Tibial artery (tissue), 4 donors: ENCODE measurements at regions not wholly inside any gene's neighbourhood (a gene's known extent, or its start where the extent isn't known, plus 50 kb on each side); places are given as distances from the start of the nearest gene placed in this dataset.

Experiments used
- DNase-seq, 2 donors: peaks; one replicate each; pipeline ENCODE4 v3.0.0-alpha.2; 2019
- H3K27ac ChIP-seq, 2 donors: fragments of 200-600 bp; sonication (generic) in 1 of 2; 1 replicate in 1 of 2; 2 replicates in 1 of 2; pipeline ENCODE4 v1.5.1; 2018 to 2019; ENCODE audit warnings: mild to moderate bottlenecking in 1 of 2
- H3K27me3 ChIP-seq, 2 donors: fragments of 200-600 bp; sonication (generic) in 1 of 2; one replicate each; pipeline versions ENCODE4 v1.5.1 to v1.6.0; 2016 to 2019
- H3K36me3 ChIP-seq, 3 donors: fragments of 200-600 bp; sonication (generic) in 2 of 3; one replicate each; pipeline ENCODE4 v1.5.1; 2016 to 2019; ENCODE audit warnings: mild to moderate bottlenecking in 2 of 3
- H3K4me1 ChIP-seq, 4 donors: fragments of 200-600 bp; sonication (generic) in 2 of 4; 1 replicate in 3 of 4; 2 replicates in 1 of 4; pipeline ENCODE4 v1.5.1; 2016 to 2019
- H3K4me3 ChIP-seq, 2 donors: fragments of 200-600 bp; sonication (generic) in 1 of 2; 1 replicate in 1 of 2; 2 replicates in 1 of 2; pipeline ENCODE4 v1.5.1; 2018 to 2019; ENCODE audit warnings: mild to moderate bottlenecking in 2 of 2
- H3K9me3 ChIP-seq, 3 donors: fragments of 200-600 bp; sonication (generic) in 1 of 3; one replicate each; pipeline ENCODE4 v1.5.1; 2016 to 2019
- intact Hi-C: fragments of 100-400 bp; cut with DNase I; formaldehyde crosslinking; loops from one replicate; pipeline ENCODE4 v1.15.0; 2023; ENCODE audit warnings: low total_unique reads
- TF ChIP-seq, protein P1 (sequence below), 2 experiments: fragments of 200-600 bp in 1 of 2; fragments of 450-650 bp in 1 of 2; IDR thresholded peaks; one replicate each; pipeline ENCODE4 v1.5.1; 2017 to 2019; ENCODE audit warnings: antibody characterized with exemption in 2 of 2, mild to moderate bottlenecking in 1 of 2, moderate library complexity in 1 of 2

DNA sequence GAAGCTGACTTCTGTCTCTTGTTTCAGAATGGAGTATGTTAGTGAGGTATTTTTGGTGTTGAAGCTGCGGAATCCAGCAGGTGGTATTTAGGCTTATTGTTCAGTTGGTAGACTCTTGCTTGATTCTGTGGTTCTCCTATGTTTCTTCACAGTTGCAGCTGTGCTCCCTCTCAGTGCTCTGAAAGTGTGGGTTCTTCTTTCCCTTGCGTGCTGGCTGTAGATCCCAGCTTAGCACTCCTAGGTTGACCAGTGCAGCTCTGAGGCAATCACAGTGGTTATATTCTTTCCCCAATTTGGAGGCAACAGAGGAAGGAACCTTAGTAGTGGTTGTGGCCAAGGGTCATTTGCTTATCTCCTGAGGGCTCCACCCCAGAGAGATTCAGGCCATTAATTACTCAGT lies 269.2 kb upstream of the NRIP1 start:
- DNase-seq = no peak
- TF ChIP-seq, protein P1, sequence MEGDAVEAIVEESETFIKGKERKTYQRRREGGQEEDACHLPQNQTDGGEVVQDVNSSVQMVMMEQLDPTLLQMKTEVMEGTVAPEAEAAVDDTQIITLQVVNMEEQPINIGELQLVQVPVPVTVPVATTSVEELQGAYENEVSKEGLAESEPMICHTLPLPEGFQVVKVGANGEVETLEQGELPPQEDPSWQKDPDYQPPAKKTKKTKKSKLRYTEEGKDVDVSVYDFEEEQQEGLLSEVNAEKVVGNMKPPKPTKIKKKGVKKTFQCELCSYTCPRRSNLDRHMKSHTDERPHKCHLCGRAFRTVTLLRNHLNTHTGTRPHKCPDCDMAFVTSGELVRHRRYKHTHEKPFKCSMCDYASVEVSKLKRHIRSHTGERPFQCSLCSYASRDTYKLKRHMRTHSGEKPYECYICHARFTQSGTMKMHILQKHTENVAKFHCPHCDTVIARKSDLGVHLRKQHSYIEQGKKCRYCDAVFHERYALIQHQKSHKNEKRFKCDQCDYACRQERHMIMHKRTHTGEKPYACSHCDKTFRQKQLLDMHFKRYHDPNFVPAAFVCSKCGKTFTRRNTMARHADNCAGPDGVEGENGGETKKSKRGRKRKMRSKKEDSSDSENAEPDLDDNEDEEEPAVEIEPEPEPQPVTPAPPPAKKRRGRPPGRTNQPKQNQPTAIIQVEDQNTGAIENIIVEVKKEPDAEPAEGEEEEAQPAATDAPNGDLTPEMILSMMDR (IDR thresholded peaks at IDR 0.05) = no peak
- H3K36me3 ChIP-seq = no peaks in the 10 kb centered on the region
- no peaks in the 10 kb centered on the region for H3K4me1 ChIP-seq
- H3K27ac ChIP-seq = no peak overlapping the region
- no peaks in the 10 kb centered on the region for H3K27me3 ChIP-seq
- H3K9me3 ChIP-seq = no peaks in the 10 kb centered on the region
- intact Hi-C loops = no loop called here
- no peak overlapping the region for H3K4me3 ChIP-seq

DNA sequence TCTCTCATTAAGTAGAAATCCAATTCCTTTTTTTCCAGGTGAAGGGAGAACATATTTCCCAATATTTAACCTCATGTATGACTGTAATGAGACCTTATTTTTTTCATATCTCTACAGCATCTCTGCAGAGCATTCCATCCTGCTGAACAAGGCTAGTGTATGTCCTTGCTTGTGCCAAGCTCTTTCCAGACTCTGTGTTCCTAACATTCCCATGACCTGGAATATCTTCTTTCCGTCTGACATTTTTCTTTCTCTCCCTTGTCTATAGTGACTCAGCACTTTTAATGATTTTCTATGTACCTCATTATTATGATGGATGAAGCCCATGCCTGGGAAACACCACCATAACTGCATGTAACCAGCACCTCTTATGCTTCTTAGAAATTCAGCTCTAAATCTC lies 278.3 kb upstream of the NRIP1 start:
- H3K4me3 ChIP-seq = no peak overlapping the region
- TF ChIP-seq, protein P1 (IDR thresholded peaks at IDR 0.05) = no peak
- no peak for DNase-seq
- H3K27me3 ChIP-seq = no peaks in the 10 kb centered on the region
- intact Hi-C loops = no loop called here
- H3K36me3 ChIP-seq = no peaks in the 10 kb centered on the region
- no peaks in the 10 kb centered on the region for H3K9me3 ChIP-seq
- H3K27ac ChIP-seq = no peak overlapping the region
- H3K4me1 ChIP-seq = no peaks in the 10 kb centered on the region

DNA sequence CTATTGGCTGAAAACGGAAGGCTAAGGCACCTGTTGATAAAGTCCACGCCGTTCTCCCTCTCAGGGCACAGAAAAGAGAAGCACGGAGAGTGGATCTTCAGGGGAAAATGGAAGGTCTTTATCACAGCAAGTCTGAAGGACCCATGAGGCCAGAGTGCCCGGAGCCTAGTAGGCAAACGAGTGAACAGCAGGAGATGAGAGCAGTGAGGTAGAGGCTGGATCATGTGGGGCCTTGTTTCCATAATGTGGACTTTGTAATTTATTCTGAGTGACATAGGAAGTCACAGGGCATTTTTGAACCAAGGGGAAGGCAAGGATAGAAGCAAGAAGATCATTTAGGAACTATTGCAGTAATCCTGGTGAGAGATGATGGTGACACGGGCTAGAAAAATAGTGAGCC lies 287.2 kb upstream of the NRIP1 start:
- no peak for DNase-seq
- H3K9me3 ChIP-seq = no peaks in the 10 kb centered on the region
- H3K27me3 ChIP-seq = no peaks in the 10 kb centered on the region
- no peak overlapping the region for H3K4me3 ChIP-seq
- no peak overlapping the region for H3K27ac ChIP-seq
- TF ChIP-seq, protein P1 (IDR thresholded peaks at IDR 0.05) = no peak
- H3K4me1 ChIP-seq = no peaks in the 10 kb centered on the region
- H3K36me3 ChIP-seq = no peaks in the 10 kb centered on the region
- intact Hi-C loops = no loop called here

DNA sequence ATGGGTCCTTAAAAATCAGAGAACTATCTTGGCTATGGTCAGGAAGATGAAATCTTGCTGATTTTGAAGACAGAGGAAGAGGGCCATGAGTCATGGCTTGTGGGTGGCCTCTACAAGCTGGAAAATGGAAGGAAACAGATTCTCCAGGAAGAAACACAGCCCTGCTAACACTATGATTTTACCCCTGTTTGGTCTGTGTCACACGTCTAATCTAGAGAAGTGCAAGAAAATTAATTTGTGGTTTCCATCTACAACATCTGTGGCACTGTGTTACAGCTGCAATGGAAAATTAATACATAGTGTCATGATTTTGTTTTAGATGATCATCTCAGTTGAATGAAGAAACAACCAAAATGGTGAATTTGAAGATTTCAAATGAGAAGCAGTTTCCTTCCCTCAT lies 288.7 kb upstream of the NRIP1 start:
- no peaks in the 10 kb centered on the region for H3K27me3 ChIP-seq
- intact Hi-C loops = no loop called here
- no peak overlapping the region for H3K27ac ChIP-seq
- H3K4me1 ChIP-seq = no peaks in the 10 kb centered on the region
- H3K4me3 ChIP-seq = no peak overlapping the region
- no peak for DNase-seq
- no peaks in the 10 kb centered on the region for H3K9me3 ChIP-seq
- TF ChIP-seq, protein P1 (IDR thresholded peaks at IDR 0.05) = no peak
- no peaks in the 10 kb centered on the region for H3K36me3 ChIP-seq

DNA sequence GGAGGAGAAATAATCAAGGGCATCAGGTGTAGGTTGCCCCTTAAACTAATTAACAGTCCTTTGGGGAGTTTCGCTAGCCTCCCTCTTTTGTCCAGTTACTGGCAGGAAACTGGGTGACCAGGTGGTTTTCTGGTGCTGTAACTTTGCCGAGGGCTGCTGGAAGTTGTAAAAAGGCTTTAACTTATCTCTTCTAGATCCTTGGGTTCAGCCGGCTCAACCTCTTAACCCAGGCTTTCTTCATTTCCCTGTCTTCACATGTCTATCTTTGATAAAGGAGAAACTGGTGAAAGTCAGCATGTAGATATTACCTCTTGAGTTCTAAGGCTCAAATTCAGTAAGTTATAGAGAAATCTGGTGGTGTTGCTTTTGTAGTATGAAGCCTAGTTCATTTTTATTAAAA lies 289.7 kb upstream of the NRIP1 start:
- H3K36me3 ChIP-seq = no peaks in the 10 kb centered on the region
- DNase-seq = no peak
- H3K27ac ChIP-seq = no peak overlapping the region
- H3K9me3 ChIP-seq = no peaks in the 10 kb centered on the region
- intact Hi-C loops = no loop called here
- no peak overlapping the region for H3K4me3 ChIP-seq
- no peaks in the 10 kb centered on the region for H3K27me3 ChIP-seq
- TF ChIP-seq, protein P1 (IDR thresholded peaks at IDR 0.05) = no peak
- H3K4me1 ChIP-seq = no peaks in the 10 kb centered on the region

DNA sequence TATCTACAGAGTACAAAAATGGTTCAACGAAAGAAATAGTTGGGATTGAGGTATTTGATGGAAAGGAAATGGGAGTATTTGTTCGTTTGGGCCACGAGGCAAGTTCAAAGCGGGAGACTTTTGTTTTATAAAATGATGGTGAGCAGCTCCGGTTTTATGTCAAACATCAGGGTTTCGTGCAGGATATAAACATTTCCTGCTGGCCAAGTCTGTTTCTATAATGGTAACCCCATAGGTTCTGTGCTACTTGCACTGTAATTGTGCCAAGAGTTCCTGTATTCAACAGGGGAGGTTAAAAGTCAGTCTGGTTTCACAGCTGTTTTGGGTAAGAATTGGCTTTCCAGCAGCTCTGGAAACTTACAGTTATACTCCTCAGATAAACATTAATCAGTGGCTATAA lies 290.3 kb upstream of the NRIP1 start:
- H3K4me1 ChIP-seq = no peaks in the 10 kb centered on the region
- H3K27me3 ChIP-seq = no peaks in the 10 kb centered on the region
- no peak for DNase-seq
- no peaks in the 10 kb centered on the region for H3K36me3 ChIP-seq
- intact Hi-C loops = no loop called here
- no peaks in the 10 kb centered on the region for H3K9me3 ChIP-seq
- no peak overlapping the region for H3K27ac ChIP-seq
- no peak overlapping the region for H3K4me3 ChIP-seq
- TF ChIP-seq, protein P1 (IDR thresholded peaks at IDR 0.05) = no peak
